ENCODE measurements at regions not wholly inside any gene's neighbourhood (a gene's known extent, or its start where the extent isn't known, plus 50 kb on each side); places are given as distances from the start of the nearest gene placed in this dataset.

DNA sequence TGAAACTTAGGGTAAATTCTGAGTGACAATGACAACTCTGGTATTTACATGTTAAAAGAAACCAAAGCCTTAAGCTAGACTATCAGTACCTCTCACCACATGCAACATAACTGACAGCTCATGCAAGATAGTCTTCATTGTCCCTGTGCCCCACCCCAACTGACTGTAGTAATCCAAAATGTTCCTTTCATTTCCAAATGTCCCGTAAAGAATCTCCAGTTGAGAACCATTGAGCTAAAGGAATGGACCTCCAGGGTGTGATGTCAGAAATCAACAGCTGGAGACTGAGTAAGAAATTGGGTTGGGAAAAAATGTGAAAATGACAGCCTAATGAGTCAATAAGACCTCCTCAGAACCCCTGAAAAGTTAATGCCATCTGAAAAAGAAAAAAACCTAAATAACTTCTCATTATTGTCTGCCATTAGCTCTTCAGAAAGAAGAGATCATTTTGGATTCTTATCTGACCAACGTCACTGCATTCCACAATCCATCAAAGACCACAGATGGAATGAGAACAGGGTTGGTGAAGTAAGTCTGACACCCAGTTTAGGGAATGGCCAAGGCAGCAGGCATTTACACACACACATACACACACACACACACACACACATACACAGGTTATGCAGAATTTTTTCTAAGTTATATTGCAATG, 51.7 kb upstream of the ACVR2A start:
- DNase-seq = no peak

DNA sequence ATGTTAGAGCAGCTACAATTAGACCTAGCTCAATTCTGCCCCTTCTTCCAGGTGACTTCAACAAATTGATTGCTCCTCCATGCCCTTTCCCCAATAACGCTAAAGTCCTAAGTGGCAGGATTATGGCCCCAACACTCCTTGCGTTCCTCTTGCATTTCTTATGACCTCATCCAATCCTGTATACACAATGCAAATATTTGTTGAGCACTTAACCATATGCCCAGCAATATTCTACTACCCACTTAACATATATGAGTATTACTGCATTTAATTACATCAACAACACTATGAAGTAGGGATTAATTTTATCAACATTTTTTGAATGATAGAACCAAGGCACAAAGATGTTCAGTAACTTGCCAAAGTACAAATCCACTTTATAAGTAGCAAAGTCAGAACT, 54.2 kb upstream of the ACVR2A start:
- no peak for DNase-seq

DNA sequence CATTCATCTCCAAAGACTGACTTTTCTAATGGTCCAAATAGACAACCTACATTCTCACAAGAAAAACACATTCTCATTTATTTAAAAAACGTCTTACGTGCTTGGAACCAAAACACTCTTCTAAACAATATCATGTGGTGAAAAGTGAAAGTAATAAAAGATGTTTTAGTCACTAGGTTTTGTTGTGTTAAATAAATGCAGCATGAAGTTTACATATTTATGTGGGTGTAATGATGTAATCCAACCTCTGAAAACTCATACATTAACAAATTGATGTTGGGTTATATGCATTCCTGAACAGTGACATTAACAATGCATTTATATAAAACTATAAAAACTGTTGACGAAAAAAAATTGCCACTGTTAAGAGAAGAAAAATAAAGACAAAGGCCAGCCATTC, 55.1 kb upstream of the ACVR2A start:
- no peak for DNase-seq

DNA sequence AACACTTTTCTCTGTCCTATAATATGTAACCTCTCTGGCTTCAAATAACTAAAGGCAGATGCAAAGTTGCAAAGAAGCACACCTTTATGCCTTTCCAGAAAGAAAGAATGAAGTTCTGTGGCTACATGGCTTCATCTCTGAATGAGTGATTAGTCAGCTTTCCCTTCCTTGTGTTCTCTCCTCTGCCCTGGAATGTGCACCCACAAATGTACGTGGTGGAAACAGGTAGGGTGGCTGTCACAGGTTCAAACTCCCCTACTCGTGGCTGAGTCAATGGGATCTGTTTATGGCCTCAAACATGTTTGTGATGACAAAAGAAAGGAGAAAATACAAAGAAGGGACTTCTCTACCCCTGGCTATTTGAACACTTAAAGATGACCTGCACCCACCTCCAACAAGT, 55.5 kb upstream of the ACVR2A start:
- DNase-seq = no peak

DNA sequence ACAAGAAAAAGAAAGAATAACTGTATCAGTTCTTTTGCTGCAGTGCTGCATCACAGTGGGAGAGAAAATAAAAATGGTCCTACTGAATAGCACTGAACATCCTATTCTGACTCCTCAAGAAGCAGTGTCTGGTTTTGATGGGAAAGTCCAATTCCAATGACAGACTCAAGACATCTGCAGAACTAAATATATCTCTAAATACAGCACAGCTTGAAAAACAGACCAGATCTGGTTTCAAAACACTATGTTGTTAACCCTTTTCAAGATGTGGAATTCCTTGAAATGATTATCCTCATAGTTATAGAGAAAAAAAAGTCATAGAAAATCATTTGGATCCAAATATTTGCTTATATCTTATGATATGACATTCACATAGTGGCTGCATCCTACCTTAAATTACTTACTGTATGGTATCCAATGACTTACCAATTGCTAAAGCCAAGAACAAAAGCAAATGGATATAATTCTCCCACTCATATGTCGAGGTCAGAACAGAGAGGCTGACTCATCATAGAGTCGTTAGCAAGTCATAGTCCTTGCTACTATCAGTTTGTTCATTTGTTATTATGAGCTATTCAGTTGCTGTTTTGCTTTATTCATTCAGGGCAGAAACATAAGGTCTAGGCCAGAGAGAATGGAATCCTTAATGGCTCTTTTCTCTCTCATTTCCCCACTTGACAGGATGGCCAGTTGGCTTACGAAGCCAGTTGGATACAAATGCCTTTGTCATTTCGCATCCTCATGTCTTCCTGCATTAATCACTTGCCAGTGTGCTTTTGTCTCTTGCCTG, 62.5 kb upstream of the ACVR2A start:
- no peak for DNase-seq

DNA sequence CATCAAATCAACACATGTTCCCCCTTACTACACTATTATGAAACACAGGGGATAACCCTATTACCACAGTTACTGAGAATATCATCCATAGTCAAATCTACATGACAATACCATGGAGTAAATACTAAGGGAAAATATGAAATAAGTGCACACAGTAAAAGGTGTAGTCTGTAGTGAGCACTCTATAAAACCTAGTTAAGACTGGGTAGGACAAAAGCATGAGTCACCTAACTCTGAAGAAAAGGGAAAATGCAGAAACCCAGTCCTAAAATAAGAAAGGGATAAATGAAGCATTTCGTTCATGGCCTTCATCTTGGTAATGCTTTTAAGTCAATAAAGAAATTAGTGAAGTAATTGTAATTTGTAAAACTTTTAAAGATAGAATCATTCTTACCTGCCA, 65.4 kb upstream of the ACVR2A start:
- DNase-seq = no peak

DNA sequence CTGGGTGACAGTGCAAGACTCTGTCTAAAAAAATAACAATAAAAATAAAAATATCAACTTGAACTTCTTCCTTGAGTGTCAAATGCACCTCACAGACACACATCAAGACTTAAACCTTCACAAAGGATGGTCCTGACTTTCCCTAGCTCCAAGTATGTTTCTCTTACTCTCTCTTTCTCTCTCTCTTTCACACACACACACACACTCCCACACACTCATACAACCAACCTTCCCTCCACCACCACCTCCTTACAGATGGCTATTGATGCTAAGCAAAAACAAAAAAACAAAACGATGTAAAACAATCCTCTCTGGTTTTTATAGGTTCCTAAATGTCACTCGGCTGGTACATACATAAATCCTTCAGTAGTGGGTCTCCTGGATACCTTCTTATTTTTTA, 67.4 kb upstream of the ACVR2A start:
- DNase-seq = no peak

DNA sequence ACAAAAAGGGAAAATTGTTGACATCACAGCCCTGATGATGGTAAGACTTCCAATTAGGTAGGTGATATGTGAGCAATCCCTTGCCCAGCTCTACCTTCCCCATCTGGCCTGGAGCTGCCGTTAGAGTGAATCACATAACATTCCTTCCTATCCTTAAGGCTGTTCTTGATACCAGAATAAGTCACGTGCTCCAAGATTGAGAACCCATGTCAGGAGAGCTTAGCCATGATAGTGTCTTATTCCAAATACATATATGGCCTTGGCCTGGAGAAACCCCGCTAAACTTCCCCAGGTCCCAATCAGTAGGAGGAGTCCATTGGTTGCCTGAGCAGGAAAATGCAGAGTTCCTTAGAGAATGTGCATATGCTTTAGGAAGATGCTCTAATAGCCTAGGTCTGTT, 70.0 kb upstream of the ACVR2A start:
- DNase-seq = no peak

DNA sequence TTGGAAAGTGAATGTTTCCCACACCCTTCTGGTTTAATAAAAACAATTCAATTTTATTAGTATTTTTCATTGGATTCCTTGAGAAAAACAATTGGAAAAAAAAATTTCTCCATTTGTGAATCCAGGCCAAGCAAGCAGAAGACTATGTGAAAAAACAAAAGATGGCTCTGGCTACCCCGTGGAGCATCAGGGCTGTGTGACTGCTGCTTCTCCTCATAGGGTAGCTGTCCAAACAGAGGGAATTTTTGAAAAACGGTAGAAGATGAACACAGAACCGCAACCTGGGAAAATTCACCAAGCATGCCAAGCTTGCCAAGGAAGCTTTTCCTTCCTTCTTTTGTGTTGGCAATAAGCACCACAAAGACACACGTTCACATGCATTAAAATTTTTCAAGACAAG, 71.3 kb upstream of the ACVR2A start:
- no peak for DNase-seq

DNA sequence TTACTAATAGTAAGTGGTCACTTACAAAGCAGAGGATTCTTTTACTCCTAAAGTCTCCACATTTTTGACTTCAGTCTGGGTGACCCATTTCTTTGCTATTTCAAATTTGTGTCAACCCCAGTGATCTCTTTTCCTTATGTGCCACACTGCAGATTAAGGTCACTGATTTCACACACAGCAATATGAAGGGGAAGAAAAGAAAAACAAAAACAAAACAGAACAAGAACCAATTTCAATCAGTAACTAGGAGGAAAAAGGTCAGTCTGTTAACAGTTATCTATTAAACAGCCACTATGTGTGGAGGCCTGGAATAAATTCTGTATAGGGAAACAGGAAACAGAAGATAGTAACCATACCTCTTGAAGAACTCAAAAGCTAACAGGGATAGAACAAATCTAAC, 72.0 kb upstream of the ACVR2A start:
- no peak for DNase-seq

DNA sequence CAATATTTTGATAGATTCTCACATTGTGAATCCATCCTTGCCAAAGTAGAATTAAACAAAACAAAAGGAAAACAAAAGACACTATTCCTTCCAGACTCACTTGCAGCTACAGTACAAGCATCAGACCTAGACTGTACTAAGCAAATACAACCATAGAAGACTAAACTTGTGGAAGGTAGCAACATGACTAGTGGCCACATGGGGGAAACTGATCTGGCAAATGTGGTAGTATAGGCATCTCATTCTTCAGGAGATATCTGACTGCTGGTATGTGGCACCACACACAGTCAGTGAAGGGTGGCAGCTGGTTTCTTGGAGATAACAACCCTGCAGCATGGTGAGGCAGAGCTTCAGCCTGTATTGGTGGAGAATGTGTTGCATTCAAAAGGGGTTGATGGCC, 81.0 kb upstream of the ACVR2A start:
- no peak for DNase-seq

DNA sequence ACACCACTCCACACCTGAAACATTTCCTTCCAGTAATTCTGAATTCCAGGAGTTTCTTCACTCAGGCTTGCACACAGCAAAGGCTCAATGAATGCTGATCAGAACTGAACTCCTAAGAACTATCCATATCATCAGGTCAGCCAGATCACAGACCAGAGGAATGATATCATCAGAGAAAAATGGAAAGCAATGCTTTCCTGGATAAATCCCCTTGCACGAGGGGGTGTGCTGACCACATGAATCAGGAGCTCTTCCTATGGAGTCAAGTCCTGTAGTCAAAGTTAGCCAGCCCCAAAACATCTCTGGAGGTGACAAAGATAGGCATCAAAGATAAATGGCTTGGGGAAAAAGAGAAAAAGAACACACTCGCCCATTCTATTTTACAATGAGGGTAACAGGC, 83.8 kb upstream of the ACVR2A start:
- no peak for DNase-seq

DNA sequence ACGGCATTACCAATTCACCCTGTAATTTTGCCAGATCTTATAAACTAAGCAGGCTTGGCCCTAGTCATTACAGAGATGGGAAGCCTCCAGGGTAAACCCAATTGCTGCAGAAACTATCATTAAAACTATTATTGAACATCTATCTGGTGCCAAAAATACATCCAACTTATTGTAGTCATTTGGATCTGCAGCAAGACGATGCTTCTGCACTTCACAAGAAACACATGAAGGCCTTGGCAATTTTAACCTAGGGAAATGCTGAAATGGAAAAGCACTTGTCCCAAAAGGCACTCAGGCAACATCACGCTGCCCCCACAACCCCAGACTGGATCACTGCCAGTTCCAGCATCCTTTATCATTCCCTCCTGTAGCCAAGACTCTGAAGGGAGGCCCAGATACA, 85.3 kb upstream of the ACVR2A start:
- no peak for DNase-seq

DNA sequence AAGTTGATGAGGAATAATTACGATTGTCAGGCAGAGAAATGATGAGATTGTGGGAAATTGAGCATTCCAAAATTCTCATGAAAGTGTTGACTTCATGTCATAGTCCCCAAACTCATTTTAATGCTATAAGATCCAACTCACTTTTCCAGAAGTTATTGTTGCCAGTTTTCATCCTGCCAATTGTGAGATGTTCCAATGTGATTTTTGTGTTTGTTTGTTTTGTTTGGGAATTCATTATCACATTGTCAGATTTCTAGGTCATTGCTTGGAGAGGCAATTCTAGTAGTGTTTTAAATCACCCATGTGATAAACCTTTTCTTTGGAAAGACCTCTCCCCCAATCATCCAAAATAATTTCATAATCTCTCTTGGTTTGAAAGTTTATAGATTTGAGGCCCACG, 86.0 kb upstream of the ACVR2A start:
- DNase-seq = no peak

DNA sequence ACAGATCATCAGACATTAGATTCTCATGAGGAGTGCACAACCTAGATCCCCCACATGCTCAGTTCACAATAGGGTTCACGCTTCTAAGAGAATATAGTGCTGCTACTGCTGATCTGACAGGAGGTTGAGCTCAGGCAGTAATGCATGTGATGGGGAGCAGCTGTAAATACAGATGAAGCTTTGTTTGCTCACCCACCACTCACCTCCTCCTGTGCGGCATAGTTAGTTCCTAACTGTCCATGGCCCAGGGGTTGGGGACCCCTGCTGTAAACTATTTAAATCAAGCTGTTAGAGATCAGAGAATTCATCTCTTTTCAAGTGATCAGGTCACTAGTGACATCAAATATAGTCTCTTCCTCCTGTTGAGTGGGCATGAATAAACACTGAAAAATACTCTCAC, 88.8 kb upstream of the ACVR2A start:
- DNase-seq = no peak

DNA sequence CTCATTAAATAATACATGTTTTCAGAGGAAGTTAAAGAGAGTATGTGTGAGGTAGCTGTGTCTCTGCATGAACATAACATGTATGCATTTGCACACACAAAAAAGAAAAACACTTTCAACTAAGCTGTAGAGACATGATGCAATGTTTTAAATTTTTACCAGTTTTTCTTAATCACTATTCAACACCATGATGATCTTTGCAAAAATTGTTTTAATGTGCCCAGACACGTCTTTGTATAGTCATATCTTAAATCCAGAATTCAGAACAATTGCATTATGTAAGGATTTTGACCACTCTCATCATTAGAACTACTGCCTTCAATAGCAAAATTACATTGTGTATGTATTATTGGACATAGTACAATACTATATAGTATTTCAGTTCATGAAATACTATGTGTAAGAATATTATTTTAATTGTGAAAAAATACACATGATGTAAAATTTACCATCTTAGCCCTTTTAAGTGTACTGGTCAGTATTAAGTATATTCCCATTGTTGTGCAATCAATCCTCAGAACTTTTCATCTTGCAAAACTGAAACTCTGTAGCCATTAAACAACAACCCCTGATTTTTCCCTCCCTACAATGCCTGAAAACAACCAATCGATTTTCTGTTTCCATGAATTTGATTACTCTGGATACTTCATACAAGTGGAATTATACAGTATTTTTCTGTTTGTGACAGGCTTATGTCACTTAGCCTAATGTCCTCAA, 104.5 kb upstream of the ACVR2A start:
- DNase-seq = no peak

DNA sequence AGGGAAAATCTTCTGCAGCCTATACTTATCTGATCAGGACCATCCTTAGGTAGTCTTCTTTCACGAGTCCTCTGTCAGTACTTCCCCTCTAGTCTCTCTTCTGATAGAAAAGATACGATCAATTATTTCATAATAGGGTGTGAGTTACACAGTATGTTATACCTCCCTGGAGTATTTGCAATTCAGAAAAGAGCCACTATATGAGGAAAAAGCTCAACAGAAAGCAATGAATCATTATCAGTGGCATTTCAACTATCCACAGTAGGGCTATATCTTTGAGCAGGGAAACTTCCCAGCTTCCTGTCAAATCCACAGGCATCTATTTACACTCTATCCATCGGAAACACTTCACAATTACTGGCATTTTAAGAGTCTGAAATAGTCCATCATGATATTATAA, 105.3 kb upstream of the ACVR2A start:
- no peak for DNase-seq

DNA sequence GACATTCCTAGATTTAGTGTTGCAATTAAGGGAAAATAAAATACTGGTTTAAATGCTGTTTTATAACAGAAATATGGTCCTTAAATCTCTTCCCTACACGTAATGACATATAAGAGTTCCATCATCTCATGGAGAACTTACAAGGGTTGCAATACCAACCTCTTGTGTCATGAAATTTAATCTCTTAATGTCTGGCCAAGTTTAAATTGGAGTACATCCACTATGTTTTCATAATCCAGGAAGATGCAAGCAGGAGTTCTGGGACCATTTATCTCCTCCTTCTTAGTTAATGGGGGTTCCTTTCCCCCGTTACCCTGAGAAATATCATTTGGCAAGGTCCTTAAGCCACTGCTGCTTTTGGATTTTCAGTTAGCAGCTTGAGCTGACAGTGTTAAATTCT, 126.0 kb upstream of the ACVR2A start:
- DNase-seq = no peak

DNA sequence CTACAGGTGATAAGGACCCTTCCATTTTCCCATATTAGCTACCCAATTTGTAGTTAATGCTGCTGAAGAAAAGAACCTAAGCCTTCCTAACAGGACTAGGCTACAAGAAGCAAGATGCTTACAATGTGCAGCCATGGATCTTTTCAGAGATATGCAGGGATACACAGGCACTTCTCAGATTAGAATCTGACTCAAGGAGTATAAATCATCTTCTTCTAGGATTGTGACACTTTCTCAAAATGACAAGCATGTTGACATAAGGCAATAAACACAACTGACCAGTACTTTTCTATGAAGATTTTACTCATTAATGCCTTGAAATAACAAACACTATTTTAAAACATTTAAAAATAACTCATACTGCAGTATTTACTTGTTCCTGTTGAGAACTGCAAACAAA, 127.9 kb upstream of the ACVR2A start:
- DNase-seq = no peak

DNA sequence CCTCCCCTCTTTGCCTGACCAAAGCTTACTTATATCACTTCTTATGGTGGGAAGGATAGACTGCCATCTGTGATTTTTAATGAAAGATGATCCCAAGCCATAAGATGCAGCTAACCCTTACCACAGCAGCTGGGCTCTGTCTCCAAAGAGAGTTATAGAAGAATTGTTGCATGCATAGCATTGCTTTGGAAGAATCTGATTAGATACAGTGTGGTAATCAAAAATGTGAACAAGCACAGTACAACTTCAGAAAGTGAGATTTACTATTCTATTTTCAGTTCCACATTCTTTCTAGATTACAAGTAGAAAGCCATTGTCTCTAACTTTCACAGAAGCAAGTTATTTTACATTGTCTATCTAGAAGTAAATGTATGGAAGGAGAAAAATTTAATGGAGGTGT, 129.0 kb upstream of the ACVR2A start:
- DNase-seq = no peak

DNA sequence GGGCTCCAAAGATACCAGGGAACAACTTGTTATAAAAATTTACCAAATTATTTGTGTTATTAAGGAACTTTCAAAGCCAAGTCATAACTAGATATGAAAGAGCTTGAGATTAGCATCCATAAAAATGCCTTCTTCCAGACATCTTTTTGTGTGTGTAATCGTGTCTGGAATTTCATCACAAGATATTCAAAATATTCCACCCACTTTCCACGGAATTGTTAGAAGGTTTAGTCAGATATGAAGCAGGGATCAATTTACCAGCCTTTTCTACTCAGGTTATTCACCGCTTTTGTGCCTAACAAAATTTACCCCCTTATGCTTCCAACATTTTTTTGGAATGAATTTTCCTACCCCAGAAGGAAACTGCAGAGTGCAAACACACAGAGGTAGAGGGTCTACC, 130.2 kb upstream of the ACVR2A start:
- DNase-seq = no peak

DNA sequence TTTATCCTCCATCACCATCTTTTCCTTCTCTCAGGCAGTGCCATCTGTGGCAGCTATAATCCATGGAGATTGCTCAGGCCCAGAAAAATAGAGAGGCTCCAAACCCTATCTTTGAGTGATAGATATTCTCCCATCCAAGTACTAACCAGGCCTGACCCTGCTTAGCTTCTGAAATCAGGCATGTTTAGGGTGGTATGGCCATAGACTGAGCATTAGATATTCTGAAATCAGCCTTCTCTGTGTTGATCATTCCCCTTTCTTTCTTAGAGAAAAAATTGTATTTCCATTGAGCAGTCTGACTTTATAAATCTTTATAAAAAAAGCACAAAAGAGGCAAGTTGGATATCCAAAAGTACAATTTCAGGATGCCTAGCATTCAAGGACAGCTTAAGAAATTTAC, 131.5 kb upstream of the ACVR2A start:
- no peak for DNase-seq

DNA sequence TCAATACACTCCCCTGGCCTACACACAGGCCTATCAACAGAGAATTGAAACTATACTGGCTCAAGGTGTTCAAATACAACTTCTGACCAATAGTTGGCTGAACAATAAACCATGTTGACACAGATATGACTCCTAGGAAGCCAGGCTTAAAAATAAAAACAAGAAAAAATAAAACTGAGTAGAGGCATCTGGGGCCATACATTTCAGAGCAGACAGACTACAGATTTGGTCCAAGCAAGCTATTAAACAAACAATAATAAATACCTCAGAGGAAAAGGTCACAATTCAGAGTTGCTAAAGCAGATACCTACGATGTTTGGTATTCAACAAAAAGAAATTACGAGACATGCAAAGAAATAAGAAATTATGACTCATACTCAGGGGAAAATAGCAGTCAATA, 132.8 kb upstream of the ACVR2A start:
- no peak for DNase-seq

DNA sequence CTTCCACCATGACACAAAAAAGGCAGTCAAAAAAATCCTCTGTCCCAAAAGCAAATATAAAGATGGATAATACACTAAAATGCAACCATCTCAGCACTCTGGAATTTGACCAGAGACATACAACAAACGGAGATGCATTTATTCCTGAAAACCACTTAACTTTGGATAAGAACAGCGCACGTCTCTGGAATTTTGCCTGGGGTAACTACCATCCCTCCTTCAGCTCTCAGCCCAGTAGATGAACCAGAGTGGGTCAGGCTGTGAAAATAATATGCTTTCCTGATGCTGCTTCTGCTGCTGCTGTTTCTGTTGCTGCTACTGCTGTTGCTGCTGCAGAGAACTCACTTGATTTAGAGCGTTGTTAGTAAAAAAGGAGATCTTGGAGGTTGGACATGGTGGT, 133.8 kb upstream of the ACVR2A start:
- no peak for DNase-seq
